ENCODE measurements at regions not wholly inside any gene's neighbourhood (a gene's known extent, or its start where the extent isn't known, plus 50 kb on each side); places are given as distances from the start of the nearest gene placed in this dataset.

GRCh38 chr7:10101351-10101750 is 872.3 kb upstream of the PHF14 start:
- Histone ChIP-seq H3K27me3 (ENCODE audit: insufficient read depth, low read length) (no peaks in the 10 kb centered on the region), H3K9ac (ENCODE audit: low read length) (no peak overlapping the region), H3F3A (ENCODE audit: insufficient read depth, low read length) (no peaks in the 10 kb centered on the region), H3K9me3 (ENCODE audit: low read length) (peaks cover 3% of the 10 kb centered on the region; the same call in 1 of the 2 replicates), H3K79me2 (ENCODE audit: insufficient read depth, low read length) (no peaks in the 10 kb centered on the region), H3K4me2 (ENCODE audit: low read length) (no peak overlapping the region), H3K9me2 (ENCODE audit: low read depth, low read length) (no peaks in the 10 kb centered on the region), H2AFZ (ENCODE audit: low read length) (peak overlapping the region; percentile 60), H3K36me3 (ENCODE audit: insufficient read depth, low read length) (no peaks in the 10 kb centered on the region), H3K27ac (ENCODE audit: low read depth, low read length, poor library complexity, severe bottlenecking) (no peak overlapping the region), H3K4me3 (ENCODE audit: low read depth, low read length, poor library complexity, severe bottlenecking) (no peak overlapping the region), H3K4me1 (ENCODE audit: insufficient read depth, low read length, severe bottlenecking) (peaks cover 10% of the 10 kb centered on the region), H4K20me1 (ENCODE audit: insufficient read depth, low read length) (no peaks in the 10 kb centered on the region)
- TF ChIP-seq EZH2 (IDR thresholded peaks at IDR 0.05; ENCODE audit: borderline replicate concordance, low read length) = no peak
- TF ChIP-seq CTCF (IDR thresholded peaks at IDR 0.05; ENCODE audit: low read length) = no peak

GRCh38 chr7:10104292-10104691 is 869.4 kb upstream of the PHF14 start:
- Histone ChIP-seq H3K4me3 (ENCODE audit: low read depth, low read length, poor library complexity, severe bottlenecking) (no peak overlapping the region), H3K9me2 (ENCODE audit: low read depth, low read length) (no peaks in the 10 kb centered on the region), H3K36me3 (ENCODE audit: insufficient read depth, low read length) (no peaks in the 10 kb centered on the region), H3K9me3 (ENCODE audit: low read length) (peaks cover 3% of the 10 kb centered on the region; the same call in 1 of the 2 replicates), H2AFZ (ENCODE audit: low read length) (no peak overlapping the region), H3K4me2 (ENCODE audit: low read length) (no peak overlapping the region), H3K27ac (ENCODE audit: low read depth, low read length, poor library complexity, severe bottlenecking) (no peak overlapping the region), H4K20me1 (ENCODE audit: insufficient read depth, low read length) (no peaks in the 10 kb centered on the region), H3K79me2 (ENCODE audit: insufficient read depth, low read length) (no peaks in the 10 kb centered on the region), H3K27me3 (ENCODE audit: insufficient read depth, low read length) (no peaks in the 10 kb centered on the region), H3F3A (ENCODE audit: insufficient read depth, low read length) (no peaks in the 10 kb centered on the region), H3K9ac (ENCODE audit: low read length) (no peak overlapping the region), H3K4me1 (ENCODE audit: insufficient read depth, low read length, severe bottlenecking) (no peaks in the 10 kb centered on the region)
- TF ChIP-seq CTCF (IDR thresholded peaks at IDR 0.05; ENCODE audit: low read length) (no peak), EZH2 (IDR thresholded peaks at IDR 0.05; ENCODE audit: borderline replicate concordance, low read length) (no peak)

GRCh38 chr7:10106609-10107008 is 867.1 kb upstream of the PHF14 start:
- Histone ChIP-seq H3F3A (ENCODE audit: insufficient read depth, low read length) (no peaks in the 10 kb centered on the region), H3K79me2 (ENCODE audit: insufficient read depth, low read length) (no peaks in the 10 kb centered on the region), H4K20me1 (ENCODE audit: insufficient read depth, low read length) (no peaks in the 10 kb centered on the region), H3K27ac (ENCODE audit: low read depth, low read length, poor library complexity, severe bottlenecking) (no peak overlapping the region), H2AFZ (ENCODE audit: low read length) (0 out of 2 replicates have a peak overlapping the region, but pooled peaks have one; percentile 63), H3K9me3 (ENCODE audit: low read length) (peaks cover 3% of the 10 kb centered on the region; the same call in 1 of the 2 replicates), H3K9me2 (ENCODE audit: low read depth, low read length) (no peaks in the 10 kb centered on the region), H3K27me3 (ENCODE audit: insufficient read depth, low read length) (no peaks in the 10 kb centered on the region), H3K4me3 (ENCODE audit: low read depth, low read length, poor library complexity, severe bottlenecking) (no peak overlapping the region), H3K9ac (ENCODE audit: low read length) (no peak overlapping the region), H3K36me3 (ENCODE audit: insufficient read depth, low read length) (no peaks in the 10 kb centered on the region), H3K4me2 (ENCODE audit: low read length) (no peak overlapping the region), H3K4me1 (ENCODE audit: insufficient read depth, low read length, severe bottlenecking) (peaks cover 10% of the 10 kb centered on the region)
- no peak for TF ChIP-seq CTCF (IDR thresholded peaks at IDR 0.05; ENCODE audit: low read length)
- TF ChIP-seq EZH2 (IDR thresholded peaks at IDR 0.05; ENCODE audit: borderline replicate concordance, low read length) = no peak

All from OCI-LY1 (cell line).